ENCODE measurements at regions not wholly inside any gene's neighbourhood (a gene's known extent, or its start where the extent isn't known, plus 50 kb on each side); places are given as distances from the start of the nearest gene placed in this dataset.

DNA sequence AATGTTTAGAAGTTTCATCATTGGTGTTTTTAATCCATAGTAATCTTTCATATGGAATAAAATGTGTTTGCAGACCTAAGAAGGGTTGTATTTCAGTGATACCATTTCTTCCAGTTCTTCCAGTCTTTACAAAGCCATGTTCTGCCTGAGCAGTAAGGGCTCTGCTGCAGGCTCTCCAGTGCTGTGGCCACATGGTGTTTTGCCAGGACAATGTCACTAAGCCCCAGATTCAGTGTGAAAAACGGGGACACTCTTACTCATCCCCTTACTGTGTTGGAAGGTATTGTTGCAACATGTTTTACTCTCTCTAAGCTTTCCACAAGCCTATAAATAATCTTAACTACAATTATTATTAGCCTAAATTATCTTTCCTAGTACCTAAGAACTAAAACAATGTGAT lies 481.4 kb upstream of the CDH7 start:
- TF ChIP-seq EZH2phosphoT487 (IDR thresholded peaks at IDR 0.05; ENCODE audit: low read depth), result no peak
- TF ChIP-seq, protein P1, sequence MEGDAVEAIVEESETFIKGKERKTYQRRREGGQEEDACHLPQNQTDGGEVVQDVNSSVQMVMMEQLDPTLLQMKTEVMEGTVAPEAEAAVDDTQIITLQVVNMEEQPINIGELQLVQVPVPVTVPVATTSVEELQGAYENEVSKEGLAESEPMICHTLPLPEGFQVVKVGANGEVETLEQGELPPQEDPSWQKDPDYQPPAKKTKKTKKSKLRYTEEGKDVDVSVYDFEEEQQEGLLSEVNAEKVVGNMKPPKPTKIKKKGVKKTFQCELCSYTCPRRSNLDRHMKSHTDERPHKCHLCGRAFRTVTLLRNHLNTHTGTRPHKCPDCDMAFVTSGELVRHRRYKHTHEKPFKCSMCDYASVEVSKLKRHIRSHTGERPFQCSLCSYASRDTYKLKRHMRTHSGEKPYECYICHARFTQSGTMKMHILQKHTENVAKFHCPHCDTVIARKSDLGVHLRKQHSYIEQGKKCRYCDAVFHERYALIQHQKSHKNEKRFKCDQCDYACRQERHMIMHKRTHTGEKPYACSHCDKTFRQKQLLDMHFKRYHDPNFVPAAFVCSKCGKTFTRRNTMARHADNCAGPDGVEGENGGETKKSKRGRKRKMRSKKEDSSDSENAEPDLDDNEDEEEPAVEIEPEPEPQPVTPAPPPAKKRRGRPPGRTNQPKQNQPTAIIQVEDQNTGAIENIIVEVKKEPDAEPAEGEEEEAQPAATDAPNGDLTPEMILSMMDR (IDR thresholded peaks at IDR 0.05; ENCODE audit: low read depth, low read length), result no peak

Measured in OCI-LY3 (cell line).